Keratinocyte (primary cell): ENCODE measurements at regions not wholly inside any gene's neighbourhood (a gene's known extent, or its start where the extent isn't known, plus 50 kb on each side); places are given as distances from the start of the nearest gene placed in this dataset.

Experiments used
- DNase-seq: peaks from one replicate; pipeline ENCODE4 v3.0.0-alpha.2; 2011; ENCODE audit warnings: low read depth, missing footprints, low spot score
- FAIRE-seq: peaks from 2 replicates; lab custom pipeline; 2011; peaks lifted over from hg19 to GRCh38; lab: Jason Lieb, UNC
- H2AFZ ChIP-seq: 2 replicates; pipeline ENCODE4 v1.6.0; 2012; ENCODE audit warnings: low read length, control low read depth, inconsistent platforms; ENCODE audit not compliant: control insufficient read depth
- H3K27ac ChIP-seq: 2 replicates; pipeline ENCODE4 v1.5.1; 2011; ENCODE audit warnings: low read length; ENCODE audit not compliant: control insufficient read depth, insufficient read depth
- H3K27me3 ChIP-seq: 3 replicates; pipeline ENCODE4 v1.6.0; 2011; ENCODE audit warnings: low read length; ENCODE audit not compliant: control insufficient read depth, insufficient read depth; ENCODE audit errors: extremely low read depth
- H3K36me3 ChIP-seq, 2 experiments: 2 replicates in 1 of 2; 3 replicates in 1 of 2; pipeline ENCODE4 v1.5.1; 2011; ENCODE audit warnings: low read length in 2 of 2, mild to moderate bottlenecking in 1 of 2; ENCODE audit not compliant: control insufficient read depth in 2 of 2, insufficient read depth in 2 of 2; ENCODE audit errors: extremely low read depth in 1 of 2
- H3K4me1 ChIP-seq: 3 replicates; pipeline ENCODE4 v1.5.1; 2011; ENCODE audit warnings: low read length; ENCODE audit not compliant: control insufficient read depth, insufficient read depth; ENCODE audit errors: extremely low read depth
- H3K4me2 ChIP-seq: 3 replicates; pipeline ENCODE4 v1.6.0; 2011; ENCODE audit warnings: low read depth, low read length; ENCODE audit not compliant: control insufficient read depth, insufficient read depth; ENCODE audit errors: extremely low read depth
- H3K4me3 ChIP-seq, 3 experiments: fragments of 200-600 bp in 1 of 3; sonication (generic) in 1 of 3; 2 replicates in 2 of 3; 3 replicates in 1 of 3; pipeline ENCODE4 v1.5.1; 2011 to 2016; ENCODE audit warnings: low read length in 3 of 3, mild to moderate bottlenecking in 3 of 3, control low read depth in 2 of 3, inconsistent platforms in 1 of 3, low read depth in 1 of 3, mixed read lengths in 1 of 3, mixed run types in 1 of 3, moderate library complexity in 1 of 3; ENCODE audit not compliant: control insufficient read depth in 2 of 3, insufficient read depth in 2 of 3; ENCODE audit errors: extremely low read depth in 1 of 3
- H3K79me2 ChIP-seq: 2 replicates; pipeline ENCODE4 v1.6.0; 2012; ENCODE audit warnings: low read length; ENCODE audit not compliant: control insufficient read depth, insufficient read depth
- H3K9ac ChIP-seq: 3 replicates; pipeline ENCODE4 v1.6.0; 2011; ENCODE audit warnings: low read length; ENCODE audit not compliant: control insufficient read depth, insufficient read depth; ENCODE audit errors: extremely low read depth
- H3K9me1 ChIP-seq: 3 replicates; pipeline ENCODE4 v1.6.0; 2011; ENCODE audit warnings: low read length; ENCODE audit not compliant: control insufficient read depth, insufficient read depth; ENCODE audit errors: extremely low read depth
- H3K9me3 ChIP-seq: 2 replicates; pipeline ENCODE4 v1.5.1; 2012; ENCODE audit warnings: low read depth, low read length; ENCODE audit not compliant: control insufficient read depth
- H4K20me1 ChIP-seq: 3 replicates; pipeline ENCODE4 v1.6.0; 2011; ENCODE audit warnings: low read length; ENCODE audit not compliant: control insufficient read depth, insufficient read depth; ENCODE audit errors: extremely low read depth
- CTCF ChIP-seq, 3 experiments: IDR thresholded peaks in 1 of 3; conservative IDR thresholded peaks in 1 of 3; optimal IDR thresholded peaks in 1 of 3; 2 replicates in 2 of 3; 3 replicates in 1 of 3; pipeline versions ENCODE3 to v1.5.1; 2011; ENCODE audit warnings: low read length in 3 of 3, mild to moderate bottlenecking in 3 of 3, moderate library complexity in 2 of 3, control low read depth in 1 of 3, inconsistent platforms in 1 of 3; ENCODE audit not compliant: insufficient read depth in 2 of 3; ENCODE audit errors: extremely low read depth in 1 of 3
- EZH2 ChIP-seq: IDR thresholded peaks from one replicate; pipeline ENCODE4 v1.6.1; 2012; ENCODE audit warnings: inconsistent platforms, mild to moderate bottlenecking, low read length, moderate library complexity
- dilution Hi-C: fragments of 300-500 bp; cut with MboI; formaldehyde crosslinking; loops from one replicate; pipeline ENCODE4 v1.7.0; 2020; ENCODE audit warnings: low sequenced_read_pairs; ENCODE audit not compliant: extremely low pct_ligation_motif_present

GRCh38 chr2:107645586-107645985, 181.1 kb upstream of the RGPD4 start:
- H3K27me3 ChIP-seq, result no peaks in the 10 kb centered on the region
- dilution Hi-C loops, result no loop called here
- no peak overlapping the region for H3K27ac ChIP-seq
- no peak for FAIRE-seq
- H3K4me2 ChIP-seq, result no peak overlapping the region
- H2AFZ ChIP-seq, result no peak overlapping the region
- H3K4me3 ChIP-seq, result no peak overlapping the region
- no peaks in the 10 kb centered on the region for H3K79me2 ChIP-seq
- no peaks in the 10 kb centered on the region for H3K4me1 ChIP-seq
- no peaks in the 10 kb centered on the region for H3K36me3 ChIP-seq
- H3K9me1 ChIP-seq, result no peaks in the 10 kb centered on the region
- DNase-seq, result no peak
- no peaks in the 10 kb centered on the region for H3K9me3 ChIP-seq
- H3K9ac ChIP-seq, result no peak overlapping the region
- H4K20me1 ChIP-seq, result no peaks in the 10 kb centered on the region
- TF ChIP-seq CTCF (optimal IDR thresholded peaks at IDR 0.05 in 1 of 3, IDR thresholded peaks at IDR 0.05 in 1 of 3, conservative IDR thresholded peaks at IDR 0.05 in 1 of 3; ENCODE audit: extremely low read depth in 1 of 3, insufficient read depth in 2 of 3, low read length in 3 of 3), result no peak
- no peak for TF ChIP-seq EZH2

GRCh38 chr2:107648781-107649404, 177.8 kb upstream of the RGPD4 start:
- Histone ChIP-seq H3K79me2 (no peaks in the 10 kb centered on the region), H3K9ac (no peak overlapping the region), H3K27me3 (no peaks in the 10 kb centered on the region), H3K27ac (no peak overlapping the region), H3K9me3 (no peaks in the 10 kb centered on the region), H3K4me1 (no peaks in the 10 kb centered on the region), H3K36me3 (no peaks in the 10 kb centered on the region), H4K20me1 (no peaks in the 10 kb centered on the region), H2AFZ (no peak overlapping the region), H3K4me2 (no peak overlapping the region), H3K4me3 (no peak overlapping the region), H3K9me1 (no peaks in the 10 kb centered on the region)
- TF ChIP-seq EZH2, result no peak
- TF ChIP-seq CTCF (optimal IDR thresholded peaks at IDR 0.05 in 1 of 3, IDR thresholded peaks at IDR 0.05 in 1 of 3, conservative IDR thresholded peaks at IDR 0.05 in 1 of 3; ENCODE audit: extremely low read depth in 1 of 3, insufficient read depth in 2 of 3, low read length in 3 of 3), result peak in 2 of 3 experiments; percentile 3 to 39
- FAIRE-seq, result no peak
- no peak for DNase-seq
- dilution Hi-C loops, result no loop called here
